ENCODE measurements at regions not wholly inside any gene's neighbourhood (a gene's known extent, or its start where the extent isn't known, plus 50 kb on each side); places are given as distances from the start of the nearest gene placed in this dataset.
A peak's percentile ranks its signal among the peaks of the same experiment; 100 is the strongest.

DNA sequence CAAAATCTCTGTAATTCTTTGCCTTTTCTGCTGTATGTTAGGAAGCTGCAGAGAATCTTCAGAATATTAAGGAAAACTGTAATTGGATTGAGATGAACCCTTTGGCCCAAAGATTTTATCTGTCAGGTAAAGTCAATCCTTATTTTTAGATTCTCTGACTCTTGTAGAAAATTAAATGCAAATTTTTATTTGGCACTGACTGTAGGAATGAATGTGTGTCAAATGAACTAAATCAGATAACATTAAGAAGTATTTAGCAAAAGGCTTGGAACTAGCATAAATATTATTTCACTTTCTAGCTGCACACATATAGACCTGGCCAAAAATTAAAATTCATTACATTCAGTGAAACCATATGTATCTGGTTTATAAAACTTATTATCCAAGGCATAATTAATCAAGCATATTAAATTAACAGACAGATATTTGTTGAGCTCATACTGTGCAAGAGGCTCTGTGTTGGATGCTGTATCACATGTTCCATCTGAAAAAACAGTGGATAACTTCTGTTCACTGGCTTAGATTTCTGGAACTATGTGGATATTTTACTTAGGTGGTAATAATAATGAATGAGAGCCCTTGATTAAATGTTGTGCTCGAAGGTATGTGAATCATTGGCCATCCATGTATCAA, 124.8 kb downstream of the HDGFL1 start:
- no peak for TF ChIP-seq POLR2A (IDR thresholded peaks at IDR 0.05; ENCODE audit: low read depth, low read length)
- no peak for FAIRE-seq
- no peak for DNase-seq (ENCODE audit: insufficient read length, low spot score)

DNA sequence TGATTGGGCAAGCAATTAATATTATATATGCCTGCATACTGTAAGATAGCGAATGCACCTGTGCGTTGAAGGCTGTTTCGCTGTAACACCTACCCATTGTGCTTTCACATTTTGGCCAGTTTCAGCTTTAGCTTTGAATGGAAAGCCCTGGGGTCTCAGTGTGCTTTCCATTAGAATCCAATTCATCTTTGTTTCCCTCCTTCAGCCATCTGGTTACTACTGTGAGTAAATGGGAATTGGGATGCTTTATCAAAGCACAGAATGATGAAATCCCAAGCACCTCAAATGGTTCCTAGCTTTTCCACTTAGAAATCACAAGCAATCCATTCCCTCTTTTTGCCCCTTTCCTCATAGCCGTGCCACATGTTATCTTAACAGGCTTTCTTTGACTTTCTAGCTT, 127.1 kb downstream of the HDGFL1 start:
- DNase-seq (ENCODE audit: insufficient read length, low spot score) (no peak), FAIRE-seq (no peak)
- no peak for TF ChIP-seq POLR2A (IDR thresholded peaks at IDR 0.05; ENCODE audit: low read depth, low read length)

DNA sequence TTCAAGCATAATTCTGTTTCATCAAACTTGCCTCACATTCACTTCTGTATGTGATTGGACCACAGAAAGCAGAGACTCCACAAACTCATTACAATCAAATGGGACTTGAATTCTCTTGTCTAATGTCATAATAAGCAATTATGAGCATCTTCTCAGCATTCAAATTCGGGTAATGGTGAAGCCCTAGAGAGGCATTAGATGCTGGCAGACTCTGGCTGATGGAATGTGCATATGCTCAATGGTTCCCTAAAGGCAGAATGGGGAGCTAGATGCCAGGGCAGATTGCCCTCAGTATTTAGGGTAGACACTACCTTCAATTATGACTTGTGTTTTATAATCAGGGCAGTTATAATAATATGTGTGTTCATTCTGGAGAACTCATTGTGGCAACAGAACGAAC, 127.9 kb downstream of the HDGFL1 start:
- TF ChIP-seq POLR2A (IDR thresholded peaks at IDR 0.05; ENCODE audit: low read depth, low read length) = no peak
- DNase-seq (ENCODE audit: insufficient read length, low spot score) (no peak), FAIRE-seq (no peak)

GRCh38 chr6:22699151-22699550, 129.8 kb downstream of the HDGFL1 start:
- FAIRE-seq = no peak
- no peak for DNase-seq (ENCODE audit: insufficient read length, low spot score)
- TF ChIP-seq POLR2A (IDR thresholded peaks at IDR 0.05; ENCODE audit: low read depth, low read length) = no peak

- FAIRE-seq = no peak
- TF ChIP-seq POLR2A (IDR thresholded peaks at IDR 0.05; ENCODE audit: low read depth, low read length) = no peak
- no peak for DNase-seq (ENCODE audit: insufficient read length, low spot score)
Observed at GRCh38 chr6:22706651-22707050, 137.3 kb downstream of the HDGFL1 start.

DNA sequence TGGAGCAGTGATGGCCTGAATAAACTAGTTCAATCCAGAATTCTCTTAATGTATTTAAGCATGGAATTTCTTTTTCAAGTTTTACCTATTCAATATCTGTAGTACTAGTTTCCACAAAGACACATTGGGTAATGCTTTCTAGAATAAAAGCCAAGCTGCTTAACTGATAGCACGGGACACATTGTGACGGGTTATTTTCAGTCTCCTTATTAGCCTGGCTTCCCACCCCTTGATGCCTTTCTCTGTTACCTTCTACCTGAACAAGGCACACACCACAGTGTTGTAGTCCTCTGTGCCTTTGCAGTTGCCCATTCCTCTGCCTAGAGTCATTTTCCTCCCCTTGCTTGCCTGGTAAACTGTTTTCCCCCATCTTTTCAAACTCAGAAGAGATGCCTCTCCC, 139.1 kb downstream of the HDGFL1 start:
- no peak for FAIRE-seq
- no peak for DNase-seq (ENCODE audit: insufficient read length, low spot score)
- TF ChIP-seq POLR2A (IDR thresholded peaks at IDR 0.05; ENCODE audit: low read depth, low read length) = no peak

GRCh38 chr6:22709803-22710202, 140.4 kb downstream of the HDGFL1 start:
- no peak for TF ChIP-seq POLR2A (IDR thresholded peaks at IDR 0.05; ENCODE audit: low read depth, low read length)
- no peak for DNase-seq (ENCODE audit: insufficient read length, low spot score)
- FAIRE-seq = no peak

DNA sequence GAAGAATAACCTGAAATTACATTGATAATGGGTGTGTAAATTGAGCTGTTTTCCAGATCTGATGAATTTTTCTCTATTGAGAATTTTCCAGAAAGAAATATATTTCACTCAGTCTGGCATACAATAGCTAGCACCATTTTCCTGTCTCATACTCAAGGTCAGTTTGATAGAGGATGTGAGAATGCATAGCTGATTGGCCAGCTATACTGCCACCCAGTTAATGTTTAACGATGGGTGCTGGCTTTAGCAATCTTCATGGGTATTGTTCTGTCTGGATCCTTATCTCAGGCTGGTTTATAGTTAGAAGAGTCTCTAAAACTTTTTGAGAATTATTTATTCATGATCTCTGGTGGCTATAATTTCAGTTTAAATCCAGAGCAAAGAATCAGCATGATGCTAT, 147.4 kb downstream of the HDGFL1 start:
- DNase-seq (ENCODE audit: insufficient read length, low spot score) (no peak), FAIRE-seq (no peak)
- no peak for TF ChIP-seq POLR2A (IDR thresholded peaks at IDR 0.05; ENCODE audit: low read depth, low read length)

GRCh38 chr6:22717915-22718314, 148.5 kb downstream of the HDGFL1 start:
- no peak for FAIRE-seq
- no peak for TF ChIP-seq POLR2A (IDR thresholded peaks at IDR 0.05; ENCODE audit: low read depth, low read length)
- DNase-seq (ENCODE audit: insufficient read length, low spot score) = no peak

DNA sequence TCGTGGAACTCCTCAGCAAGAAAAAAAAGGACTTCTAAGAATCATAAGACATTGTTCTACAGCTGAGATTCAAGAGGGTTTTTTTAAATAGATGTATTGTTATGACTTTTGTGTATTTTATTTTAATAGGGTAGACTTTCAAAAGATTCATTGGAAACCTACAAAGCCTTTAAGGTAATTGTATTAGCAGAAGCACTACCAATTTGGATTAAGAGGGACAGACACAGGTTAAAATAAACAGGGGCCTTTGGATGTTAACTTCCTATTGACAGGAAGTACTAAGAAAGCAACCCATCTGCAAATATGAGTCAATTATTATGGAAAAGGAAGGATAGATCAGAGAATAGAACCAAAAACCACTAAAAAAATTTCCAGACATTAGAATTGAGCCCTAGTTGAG, 153.5 kb downstream of the HDGFL1 start:
- no peak for TF ChIP-seq POLR2A (IDR thresholded peaks at IDR 0.05; ENCODE audit: low read depth, low read length)
- FAIRE-seq = no peak
- DNase-seq (ENCODE audit: insufficient read length, low spot score) = no peak

DNA sequence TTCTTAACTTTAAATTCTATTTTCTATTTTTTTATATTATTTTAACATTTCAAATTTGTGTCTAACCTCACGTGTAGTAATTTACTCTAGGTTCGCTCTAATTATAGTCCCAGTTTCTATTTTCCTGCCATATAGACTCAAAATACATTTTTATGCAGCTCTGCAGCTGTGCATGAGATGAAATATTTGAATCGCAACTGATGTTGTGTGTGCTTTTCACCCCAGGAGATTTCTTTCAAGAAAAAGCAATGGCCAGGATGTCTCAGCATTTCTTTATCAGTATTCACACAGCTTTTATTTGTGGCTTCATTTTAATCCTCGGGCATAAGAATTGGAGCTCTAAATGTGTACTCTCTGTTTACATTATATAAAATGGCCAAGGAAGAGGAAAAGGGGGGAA, 157.6 kb downstream of the HDGFL1 start:
- FAIRE-seq = no peak

DNA sequence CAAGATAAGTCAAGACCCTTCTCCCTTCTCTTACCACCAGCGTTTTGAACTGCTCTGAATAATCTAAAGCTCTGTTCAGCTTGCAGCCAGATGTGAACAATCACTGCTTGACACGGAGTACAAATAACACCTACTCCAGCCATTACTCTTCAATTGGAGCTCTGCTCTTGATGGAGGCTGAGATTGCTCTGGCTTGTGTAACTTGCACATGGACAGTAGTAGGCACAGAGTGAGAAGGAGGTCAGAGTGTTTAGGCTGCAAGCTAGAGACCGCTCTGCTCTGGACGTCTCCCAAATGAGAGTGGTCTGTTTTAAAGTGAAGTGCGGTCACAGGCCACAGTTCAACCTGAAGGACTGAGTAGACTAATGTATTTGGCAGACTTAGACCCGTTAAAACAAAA, 158.3 kb downstream of the HDGFL1 start:
- DNase-seq (ENCODE audit: insufficient read length, low spot score) (no peak), FAIRE-seq (no peak)
- no peak for TF ChIP-seq POLR2A (IDR thresholded peaks at IDR 0.05; ENCODE audit: low read depth, low read length)

More for the DNA sequence above, 157.6 kb downstream of the HDGFL1 start:
- no peak for DNase-seq (ENCODE audit: insufficient read length, low spot score)
- no peak for TF ChIP-seq POLR2A (IDR thresholded peaks at IDR 0.05; ENCODE audit: low read depth, low read length)

DNA sequence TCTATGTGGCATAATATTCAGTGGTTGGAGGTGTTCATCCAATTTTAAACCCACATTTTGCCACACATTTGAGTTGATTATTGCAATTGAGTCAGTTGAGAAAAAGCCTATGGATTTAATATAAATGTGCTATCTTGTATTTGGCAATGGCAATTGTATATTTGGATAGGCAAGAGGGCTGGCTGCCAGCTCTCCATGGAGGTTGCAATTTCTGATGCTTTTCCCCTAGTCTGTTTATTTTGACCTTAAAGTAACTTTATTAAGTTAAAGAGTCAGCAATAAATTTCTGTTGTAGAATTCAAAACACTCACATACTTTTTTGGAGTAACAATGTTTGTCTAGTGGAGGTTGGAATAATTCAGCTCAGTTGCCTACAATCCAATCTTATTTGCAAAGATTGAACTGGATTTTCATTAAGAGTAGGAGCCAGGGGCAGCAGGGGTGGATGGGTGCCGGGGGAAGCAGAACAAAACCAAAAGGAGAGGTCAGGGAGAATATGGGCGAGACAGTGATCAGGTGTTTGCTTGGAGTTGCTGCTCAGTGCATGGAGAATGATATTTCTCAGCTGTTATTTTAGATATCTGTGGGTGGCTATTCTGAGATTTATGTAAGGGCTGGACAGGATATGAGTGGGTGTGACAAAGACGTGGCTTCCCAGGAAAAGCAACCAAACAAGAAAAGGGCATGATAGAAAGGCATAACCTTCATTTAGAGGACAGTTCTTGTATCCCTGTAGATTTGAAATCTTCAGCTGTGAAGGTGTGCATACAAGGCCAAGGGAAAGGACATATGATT, 163.0 kb downstream of the HDGFL1 start:
- FAIRE-seq = no peak

GRCh38 chr6:22736740-22737139, 167.4 kb downstream of the HDGFL1 start:
- FAIRE-seq (no peak), DNase-seq (ENCODE audit: insufficient read length, low spot score) (no peak)
- no peak for TF ChIP-seq POLR2A (IDR thresholded peaks at IDR 0.05; ENCODE audit: low read depth, low read length)

More for the DNA sequence above, 163.0 kb downstream of the HDGFL1 start:
- DNase-seq (ENCODE audit: insufficient read length, low spot score) = no peak
- TF ChIP-seq POLR2A (IDR thresholded peaks at IDR 0.05; ENCODE audit: low read depth, low read length) = no peak

GRCh38 chr6:22737331-22737730, 168.0 kb downstream of the HDGFL1 start:
- no peak for TF ChIP-seq POLR2A (IDR thresholded peaks at IDR 0.05; ENCODE audit: low read depth, low read length)
- DNase-seq (ENCODE audit: insufficient read length, low spot score) (no peak), FAIRE-seq (peak; percentile 11)
